CD8-positive, alpha-beta memory T cell (primary cell): ENCODE measurements at regions not wholly inside any gene's neighbourhood (a gene's known extent, or its start where the extent isn't known, plus 50 kb on each side); places are given as distances from the start of the nearest gene placed in this dataset.

Source experiments
- CTCF ChIA-PET: fragments of 350-600 bp; sonication (Branson Sonifier 250); formaldehyde crosslinking; loops from one replicate; lab custom pipeline; 2021; ENCODE audit warnings: antibody characterized with exemption; lab: Charles Lee
- POLR2A ChIA-PET: fragments of 350-600 bp; sonication (Branson Sonifier 250); formaldehyde crosslinking; loops from one replicate; lab custom pipeline; 2021; ENCODE audit warnings: antibody characterized with exemption; lab: Charles Lee
- DNase-seq, 5 donors: peaks; one replicate each; pipeline versions ENCODE4 v3.0.0 to v3.0.0-alpha.2; 2020 to 2022; ENCODE audit warnings: mixed read lengths in 1 of 5
- H3K27ac ChIP-seq: one replicate; pipeline ENCODE4 v1.7.0; 2013; ENCODE audit warnings: low read depth, mild to moderate bottlenecking, low read length, moderate library complexity
- H3K27me3 ChIP-seq: 2 replicates; pipeline ENCODE4 v1.7.0; 2013; ENCODE audit warnings: low read length, mild to moderate bottlenecking; ENCODE audit not compliant: insufficient read depth, poor library complexity, severe bottlenecking
- H3K36me3 ChIP-seq: 2 replicates; pipeline ENCODE4 v1.7.0; 2013; ENCODE audit warnings: mild to moderate bottlenecking, low read length, moderate library complexity; ENCODE audit not compliant: insufficient read depth
- H3K4me1 ChIP-seq: 2 replicates; pipeline ENCODE4 v1.7.0; 2013; ENCODE audit warnings: mild to moderate bottlenecking, low read length, moderate library complexity; ENCODE audit not compliant: insufficient read depth
- H3K4me3 ChIP-seq: 2 replicates; pipeline ENCODE4 v1.7.0; 2013; ENCODE audit warnings: mild to moderate bottlenecking, low read length
- H3K9me3 ChIP-seq: 2 replicates; pipeline ENCODE4 v1.7.0; 2013; ENCODE audit warnings: mild to moderate bottlenecking, low read length
- H3K27ac Mint-ChIP-seq, 8 donors: one replicate each; pipeline ENCODE4 v1.8.0; 2020 to 2021; ENCODE audit warnings: mixed read lengths in 8 of 8, mild to moderate bottlenecking in 6 of 8, inconsistent platforms in 3 of 8, moderate library complexity in 3 of 8
- H3K27me3 Mint-ChIP-seq, 2 donors: one replicate each; pipeline ENCODE4 v1.8.0; 2020 to 2021; ENCODE audit warnings: mixed read lengths in 2 of 2, mild to moderate bottlenecking in 1 of 2, moderate library complexity in 1 of 2
- H3K36me3 Mint-ChIP-seq, 3 donors: one replicate each; pipeline ENCODE4 v1.8.0; 2020 to 2021; ENCODE audit warnings: mixed read lengths in 3 of 3, inconsistent platforms in 1 of 3, mild to moderate bottlenecking in 1 of 3
- H3K4me1 Mint-ChIP-seq, 3 donors: one replicate each; pipeline ENCODE4 v1.8.0; 2020 to 2021; ENCODE audit warnings: mixed read lengths in 3 of 3, inconsistent platforms in 1 of 3, mild to moderate bottlenecking in 1 of 3
- H3K4me3 Mint-ChIP-seq, 7 donors: one replicate each; pipeline ENCODE4 v1.8.0; 2020 to 2021; ENCODE audit warnings: mixed read lengths in 7 of 7, mild to moderate bottlenecking in 6 of 7, moderate library complexity in 4 of 7, inconsistent platforms in 2 of 7
- H3K9me3 Mint-ChIP-seq, 5 donors: one replicate each; pipeline ENCODE4 v1.8.0; 2020 to 2022; ENCODE audit warnings: mixed read lengths in 5 of 5, mild to moderate bottlenecking in 3 of 5, moderate library complexity in 2 of 5, inconsistent platforms in 1 of 5

GRCh38 chr6:106736502-106736901 is 107.1 kb downstream of the QRSL1 start:
- POLR2A ChIA-PET = no interaction called here
- Mint-ChIP-seq H3K27ac (peak overlapping the region in 1 of 8 donors; percentile 37), H3K27me3 (peaks cover 14 to 16% of the 10 kb centered on the region in 2 donors), H3K36me3 (no peaks in the 10 kb centered on the region), H3K4me3 (no peak overlapping the region), H3K4me1 (no peaks in the 10 kb centered on the region), H3K9me3 (peaks cover 0 to 4% (median 0%) of the 10 kb centered on the region in 5 donors)
- CTCF ChIA-PET = no interaction called here
- DNase-seq = no peak
- Histone ChIP-seq H3K27me3 (no peaks in the 10 kb centered on the region), H3K9me3 (no peaks in the 10 kb centered on the region), H3K36me3 (no peaks in the 10 kb centered on the region), H3K4me1 (no peaks in the 10 kb centered on the region), H3K27ac (no peak overlapping the region), H3K4me3 (no peak overlapping the region)

GRCh38 chr6:106735828-106736227 is 106.5 kb downstream of the QRSL1 start:
- ChIA-PET CTCF (no interaction called here), POLR2A (no interaction called here)
- Mint-ChIP-seq H3K9me3 (peaks cover 0 to 4% (median 0%) of the 10 kb centered on the region in 5 donors), H3K27me3 (peaks cover 14 to 17% of the 10 kb centered on the region in 2 donors), H3K4me3 (no peak overlapping the region), H3K36me3 (no peaks in the 10 kb centered on the region), H3K27ac (no peak overlapping the region), H3K4me1 (no peaks in the 10 kb centered on the region)
- H3K4me1 ChIP-seq = no peaks in the 10 kb centered on the region
- H3K27me3 ChIP-seq = no peaks in the 10 kb centered on the region
- H3K9me3 ChIP-seq = no peaks in the 10 kb centered on the region
- H3K4me3 ChIP-seq = no peak overlapping the region
- H3K36me3 ChIP-seq = no peaks in the 10 kb centered on the region
- DNase-seq = no peak
- no peak overlapping the region for H3K27ac ChIP-seq

GRCh38 chr6:106735136-106735633 is 105.8 kb downstream of the QRSL1 start:
- no peak for DNase-seq
- POLR2A ChIA-PET = no interaction called here
- H3K4me3 ChIP-seq = no peak overlapping the region
- H3K27me3 ChIP-seq = no peaks in the 10 kb centered on the region
- no peak overlapping the region for H3K27ac Mint-ChIP-seq
- H3K27me3 Mint-ChIP-seq = peaks cover 14 to 21% of the 10 kb centered on the region in 2 donors
- no peak overlapping the region for H3K4me3 Mint-ChIP-seq
- no peaks in the 10 kb centered on the region for H3K4me1 ChIP-seq
- CTCF ChIA-PET = no interaction called here
- H3K4me1 Mint-ChIP-seq = no peaks in the 10 kb centered on the region
- peaks cover 0 to 4% (median 0%) of the 10 kb centered on the region in 5 donors for H3K9me3 Mint-ChIP-seq
- H3K9me3 ChIP-seq = no peaks in the 10 kb centered on the region
- no peaks in the 10 kb centered on the region for H3K36me3 Mint-ChIP-seq
- H3K27ac ChIP-seq = no peak overlapping the region
- no peaks in the 10 kb centered on the region for H3K36me3 ChIP-seq

GRCh38 chr6:106733386-106733785 is 104.0 kb downstream of the QRSL1 start:
- no peaks in the 10 kb centered on the region for H3K27me3 ChIP-seq
- no peaks in the 10 kb centered on the region for H3K36me3 ChIP-seq
- no peaks in the 10 kb centered on the region for H3K36me3 Mint-ChIP-seq
- H3K4me3 Mint-ChIP-seq = no peak overlapping the region
- H3K27ac Mint-ChIP-seq = no peak overlapping the region
- CTCF ChIA-PET = no interaction called here
- H3K4me1 Mint-ChIP-seq = no peaks in the 10 kb centered on the region
- peaks cover 10 to 30% of the 10 kb centered on the region in 2 donors for H3K27me3 Mint-ChIP-seq
- H3K4me3 ChIP-seq = no peak overlapping the region
- no peak overlapping the region for H3K27ac ChIP-seq
- no peaks in the 10 kb centered on the region for H3K9me3 ChIP-seq
- no peaks in the 10 kb centered on the region for H3K4me1 ChIP-seq
- DNase-seq = no peak
- H3K9me3 Mint-ChIP-seq = peaks cover 0 to 4% (median 0%) of the 10 kb centered on the region in 5 donors
- POLR2A ChIA-PET = no interaction called here

- no peak for DNase-seq
- Mint-ChIP-seq H3K27ac (peak overlapping the region in 1 of 8 donors; percentile 27), H3K36me3 (no peaks in the 10 kb centered on the region), H3K4me1 (no peaks in the 10 kb centered on the region), H3K9me3 (peaks cover 0 to 4% (median 0%) of the 10 kb centered on the region in 5 donors), H3K27me3 (peaks cover 4 to 28% of the 10 kb centered on the region in 2 donors), H3K4me3 (no peak overlapping the region)
- no peaks in the 10 kb centered on the region for H3K36me3 ChIP-seq
- CTCF ChIA-PET = no interaction called here
- H3K27me3 ChIP-seq = no peaks in the 10 kb centered on the region
- H3K9me3 ChIP-seq = no peaks in the 10 kb centered on the region
- no peaks in the 10 kb centered on the region for H3K4me1 ChIP-seq
- POLR2A ChIA-PET = no interaction called here
- H3K27ac ChIP-seq = no peak overlapping the region
- no peak overlapping the region for H3K4me3 ChIP-seq
Measured at GRCh38 chr6:106732376-106732940, 103.1 kb downstream of the QRSL1 start.

- CTCF ChIA-PET = no interaction called here
- H3K27me3 Mint-ChIP-seq = peaks cover 4 to 28% of the 10 kb centered on the region in 2 donors
- no peaks in the 10 kb centered on the region for H3K36me3 ChIP-seq
- DNase-seq = no peak
- H3K27ac ChIP-seq = no peak overlapping the region
- no peak overlapping the region for H3K4me3 ChIP-seq
- no peaks in the 10 kb centered on the region for H3K36me3 Mint-ChIP-seq
- no peaks in the 10 kb centered on the region for H3K27me3 ChIP-seq
- no peaks in the 10 kb centered on the region for H3K9me3 ChIP-seq
- POLR2A ChIA-PET = no interaction called here
- no peak overlapping the region for H3K27ac Mint-ChIP-seq
- no peaks in the 10 kb centered on the region for H3K4me1 Mint-ChIP-seq
- no peak overlapping the region for H3K4me3 Mint-ChIP-seq
- H3K4me1 ChIP-seq = no peaks in the 10 kb centered on the region
- peaks cover 0 to 4% (median 0%) of the 10 kb centered on the region in 5 donors for H3K9me3 Mint-ChIP-seq
Measured at GRCh38 chr6:106731843-106732160, 102.4 kb downstream of the QRSL1 start.

- Histone ChIP-seq H3K4me1 (no peaks in the 10 kb centered on the region), H3K9me3 (no peaks in the 10 kb centered on the region), H3K36me3 (no peaks in the 10 kb centered on the region), H3K27me3 (no peaks in the 10 kb centered on the region), H3K27ac (no peak overlapping the region), H3K4me3 (no peak overlapping the region)
- H3K27ac Mint-ChIP-seq = no peak overlapping the region
- H3K4me3 Mint-ChIP-seq = no peak overlapping the region
- CTCF ChIA-PET = no interaction called here
- POLR2A ChIA-PET = no interaction called here
- no peak for DNase-seq
- no peaks in the 10 kb centered on the region for H3K36me3 Mint-ChIP-seq
- H3K4me1 Mint-ChIP-seq = no peaks in the 10 kb centered on the region
- peaks cover 4 to 28% of the 10 kb centered on the region in 2 donors for H3K27me3 Mint-ChIP-seq
- H3K9me3 Mint-ChIP-seq = peaks cover 0 to 4% (median 0%) of the 10 kb centered on the region in 5 donors
Measured at GRCh38 chr6:106731144-106731842, 101.9 kb downstream of the QRSL1 start.

- Mint-ChIP-seq H3K27me3 (peaks cover 4 to 24% of the 10 kb centered on the region in 2 donors), H3K27ac (no peak overlapping the region), H3K4me1 (no peaks in the 10 kb centered on the region), H3K9me3 (no peaks in the 10 kb centered on the region), H3K4me3 (no peak overlapping the region), H3K36me3 (no peaks in the 10 kb centered on the region)
- no peak for DNase-seq
- ChIA-PET POLR2A (no interaction called here), CTCF (no interaction called here)
- no peaks in the 10 kb centered on the region for H3K4me1 ChIP-seq
- no peaks in the 10 kb centered on the region for H3K36me3 ChIP-seq
- H3K4me3 ChIP-seq = no peak overlapping the region
- no peaks in the 10 kb centered on the region for H3K27me3 ChIP-seq
- H3K9me3 ChIP-seq = no peaks in the 10 kb centered on the region
- no peak overlapping the region for H3K27ac ChIP-seq
Measured at GRCh38 chr6:106730718-106731117, 101.3 kb downstream of the QRSL1 start.
